ENCODE measurements at regions not wholly inside any gene's neighbourhood (a gene's known extent, or its start where the extent isn't known, plus 50 kb on each side); places are given as distances from the start of the nearest gene placed in this dataset.

DNA sequence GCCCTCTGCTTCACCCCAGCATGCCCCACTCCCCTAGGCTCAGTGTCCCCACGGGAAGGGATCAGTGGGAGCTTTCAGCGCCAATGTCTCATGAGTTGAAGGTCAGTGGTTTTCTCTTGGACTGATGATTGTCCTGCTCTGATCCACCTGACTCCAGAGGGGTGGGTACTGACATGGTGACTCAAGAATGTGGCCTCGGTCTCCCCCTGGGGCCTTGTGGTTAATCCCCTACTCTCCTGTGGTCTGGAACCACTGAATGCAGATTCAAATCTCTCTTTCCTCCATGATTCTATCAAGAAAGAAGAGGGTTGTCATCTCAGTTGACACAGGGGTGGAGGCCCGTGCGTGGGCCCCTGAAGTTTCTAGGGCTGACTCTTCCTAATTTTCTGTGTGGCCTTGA is 176.9 kb downstream of the RPS24 start:
- H3K79me2 ChIP-seq (ENCODE audit: control insufficient read depth, insufficient read depth, low read length): no peaks in the 10 kb centered on the region
- no peaks in the 10 kb centered on the region for H3K27me3 ChIP-seq (replicated peaks in 1 of 4; ENCODE audit: control extremely low read depth in 1 of 4, control insufficient read depth in 3 of 4, insufficient read depth in 4 of 4, low read length in 3 of 4)
- ChIA-PET POLR2A (no interaction called here), CTCF (interaction anchor here (1.2 kb wide), 1 partner anchor 985 kb away, joined by 3 read pairs; no protein-coding TSS in a partner anchor)
- no peak overlapping the region for H3K27ac ChIP-seq (ENCODE audit: low read length in 2 of 2)
- no peak overlapping the region for H3K4me3 Mint-ChIP-seq
- no peak overlapping the region for H3K9ac ChIP-seq (ENCODE audit: low read length)
- WGBS (ENCODE audit: insufficient coverage): 74% methylated on average over 4 of the region's 5 CpGs
- no peak overlapping the region for H2AFZ ChIP-seq (ENCODE audit: insufficient read depth, low read depth, low read length, poor library complexity, severe bottlenecking)
- H3K9me3 ChIP-seq (ENCODE audit: control extremely low read depth in 1 of 3, control insufficient read depth in 2 of 3, insufficient read depth in 1 of 3, low read length in 2 of 3): no peaks in the 10 kb centered on the region
- peaks cover 19% of the 10 kb centered on the region for H3K27me3 Mint-ChIP-seq
- H3K4me1 Mint-ChIP-seq: no peaks in the 10 kb centered on the region
- DNase-seq (no peak), ATAC-seq (ENCODE audit: low read depth) (no peak)
- H3K27ac Mint-ChIP-seq: no peak overlapping the region
- no peaks in the 10 kb centered on the region for H3K4me1 ChIP-seq (ENCODE audit: control insufficient read depth in 2 of 2, insufficient read depth in 2 of 2, low read length in 2 of 2)
- H3K9me3 Mint-ChIP-seq (ENCODE audit: insufficient read depth): no peaks in the 10 kb centered on the region
- H3K4me2 ChIP-seq (replicated peaks; ENCODE audit: low read depth, low read length, poor library complexity, severe bottlenecking): no peak overlapping the region
- no peak for TF ChIP-seq EZH2 (IDR thresholded peaks at IDR 0.05; ENCODE audit: borderline replicate concordance, insufficient read depth, low read depth, low read length, poor library complexity, severe bottlenecking)
- TF ChIP-seq, protein P1, sequence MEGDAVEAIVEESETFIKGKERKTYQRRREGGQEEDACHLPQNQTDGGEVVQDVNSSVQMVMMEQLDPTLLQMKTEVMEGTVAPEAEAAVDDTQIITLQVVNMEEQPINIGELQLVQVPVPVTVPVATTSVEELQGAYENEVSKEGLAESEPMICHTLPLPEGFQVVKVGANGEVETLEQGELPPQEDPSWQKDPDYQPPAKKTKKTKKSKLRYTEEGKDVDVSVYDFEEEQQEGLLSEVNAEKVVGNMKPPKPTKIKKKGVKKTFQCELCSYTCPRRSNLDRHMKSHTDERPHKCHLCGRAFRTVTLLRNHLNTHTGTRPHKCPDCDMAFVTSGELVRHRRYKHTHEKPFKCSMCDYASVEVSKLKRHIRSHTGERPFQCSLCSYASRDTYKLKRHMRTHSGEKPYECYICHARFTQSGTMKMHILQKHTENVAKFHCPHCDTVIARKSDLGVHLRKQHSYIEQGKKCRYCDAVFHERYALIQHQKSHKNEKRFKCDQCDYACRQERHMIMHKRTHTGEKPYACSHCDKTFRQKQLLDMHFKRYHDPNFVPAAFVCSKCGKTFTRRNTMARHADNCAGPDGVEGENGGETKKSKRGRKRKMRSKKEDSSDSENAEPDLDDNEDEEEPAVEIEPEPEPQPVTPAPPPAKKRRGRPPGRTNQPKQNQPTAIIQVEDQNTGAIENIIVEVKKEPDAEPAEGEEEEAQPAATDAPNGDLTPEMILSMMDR (IDR thresholded peaks at IDR 0.05): no peak
- intact Hi-C loops (cut with micrococcal nuclease): no loop called here
- H4K20me1 ChIP-seq (ENCODE audit: control insufficient read depth, insufficient read depth, low read length, poor library complexity, severe bottlenecking): no peaks in the 10 kb centered on the region
- H3K36me3 ChIP-seq (replicated peaks in 1 of 2; ENCODE audit: control extremely low read depth in 1 of 2, control insufficient read depth in 1 of 2, extremely low read depth in 1 of 2, insufficient read depth in 2 of 2, low read length in 1 of 2): no peaks in the 10 kb centered on the region
- no peak overlapping the region for H3K4me3 ChIP-seq (ENCODE audit: control extremely low read depth in 1 of 5, extremely low read depth in 1 of 5, insufficient read depth in 1 of 5, low read depth in 2 of 5, low read length in 4 of 5)

GRCh38 chr10:78210976-78211375 is 177.3 kb downstream of the RPS24 start:
- ATAC-seq (ENCODE audit: low read depth): no peak
- CTCF ChIA-PET: interaction anchor here (1.2 kb wide), 1 partner anchor 985 kb away, joined by 3 read pairs; no protein-coding TSS in a partner anchor
- WGBS (ENCODE audit: insufficient coverage): 84% methylated on average over 2 of the region's 6 CpGs

More at GRCh38 chr10:78210976-78211375, 177.3 kb downstream of the RPS24 start:
- Mint-ChIP-seq H3K9me3 (ENCODE audit: insufficient read depth) (no peaks in the 10 kb centered on the region), H3K27ac (no peak overlapping the region), H3K4me3 (no peak overlapping the region), H3K27me3 (peaks cover 19% of the 10 kb centered on the region), H3K4me1 (no peaks in the 10 kb centered on the region)
- intact Hi-C loops (cut with micrococcal nuclease): no loop called here
- TF ChIP-seq, protein P1 (IDR thresholded peaks at IDR 0.05): no peak
- TF ChIP-seq EZH2 (IDR thresholded peaks at IDR 0.05; ENCODE audit: borderline replicate concordance, insufficient read depth, low read depth, low read length, poor library complexity, severe bottlenecking): no peak
- no peaks in the 10 kb centered on the region for H3K36me3 ChIP-seq (replicated peaks in 1 of 2; ENCODE audit: control extremely low read depth in 1 of 2, control insufficient read depth in 1 of 2, extremely low read depth in 1 of 2, insufficient read depth in 2 of 2, low read length in 1 of 2)
- H3K79me2 ChIP-seq (ENCODE audit: control insufficient read depth, insufficient read depth, low read length): no peaks in the 10 kb centered on the region
- no peak overlapping the region for H3K9ac ChIP-seq (ENCODE audit: low read length)
- H3K27me3 ChIP-seq (replicated peaks in 1 of 4; ENCODE audit: control extremely low read depth in 1 of 4, control insufficient read depth in 3 of 4, insufficient read depth in 4 of 4, low read length in 3 of 4): peaks cover 0 to 4% (median 0%) of the 10 kb centered on the region in 4 experiments
- no peak overlapping the region for H2AFZ ChIP-seq (ENCODE audit: insufficient read depth, low read depth, low read length, poor library complexity, severe bottlenecking)
- H3K4me3 ChIP-seq (ENCODE audit: control extremely low read depth in 1 of 5, extremely low read depth in 1 of 5, insufficient read depth in 1 of 5, low read depth in 2 of 5, low read length in 4 of 5): no peak overlapping the region
- H3K4me1 ChIP-seq (ENCODE audit: control insufficient read depth in 2 of 2, insufficient read depth in 2 of 2, low read length in 2 of 2): no peaks in the 10 kb centered on the region
- H3K9me3 ChIP-seq (ENCODE audit: control extremely low read depth in 1 of 3, control insufficient read depth in 2 of 3, insufficient read depth in 1 of 3, low read length in 2 of 3): no peaks in the 10 kb centered on the region
- no peak overlapping the region for H3K4me2 ChIP-seq (replicated peaks; ENCODE audit: low read depth, low read length, poor library complexity, severe bottlenecking)
- POLR2A ChIA-PET: no interaction called here
- no peak overlapping the region for H3K27ac ChIP-seq (ENCODE audit: low read length in 2 of 2)
- no peaks in the 10 kb centered on the region for H4K20me1 ChIP-seq (ENCODE audit: control insufficient read depth, insufficient read depth, low read length, poor library complexity, severe bottlenecking)
- DNase-seq: no peak
